ENCODE measurements at regions not wholly inside any gene's neighbourhood (a gene's known extent, or its start where the extent isn't known, plus 50 kb on each side); places are given as distances from the start of the nearest gene placed in this dataset.
"Not testable (repeated sequence)": the region's sequence is repeated elsewhere in the genome, so short reads cannot be mapped to it uniquely, and the experiment has no call there.

DNA sequence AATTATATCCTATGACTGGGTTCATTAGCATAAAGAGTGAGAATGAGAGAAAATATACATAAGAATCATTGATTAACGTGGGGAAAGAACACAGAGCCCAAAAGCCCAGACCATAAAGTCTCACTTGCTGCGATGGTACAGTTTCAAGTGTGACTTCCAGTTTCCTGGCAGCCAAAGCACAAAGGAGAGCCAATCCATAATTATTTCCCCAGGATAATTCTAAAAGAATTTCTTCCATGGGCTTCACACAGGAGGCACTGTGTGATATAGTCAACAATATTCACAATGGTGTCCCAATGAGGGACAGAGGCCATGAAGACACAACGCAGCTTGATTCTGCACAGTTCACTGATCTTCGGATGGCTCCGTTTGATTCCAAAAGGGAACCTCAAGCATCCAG is 321.6 kb downstream of the PLPP3 start:
- DNase-seq: no peak

DNA sequence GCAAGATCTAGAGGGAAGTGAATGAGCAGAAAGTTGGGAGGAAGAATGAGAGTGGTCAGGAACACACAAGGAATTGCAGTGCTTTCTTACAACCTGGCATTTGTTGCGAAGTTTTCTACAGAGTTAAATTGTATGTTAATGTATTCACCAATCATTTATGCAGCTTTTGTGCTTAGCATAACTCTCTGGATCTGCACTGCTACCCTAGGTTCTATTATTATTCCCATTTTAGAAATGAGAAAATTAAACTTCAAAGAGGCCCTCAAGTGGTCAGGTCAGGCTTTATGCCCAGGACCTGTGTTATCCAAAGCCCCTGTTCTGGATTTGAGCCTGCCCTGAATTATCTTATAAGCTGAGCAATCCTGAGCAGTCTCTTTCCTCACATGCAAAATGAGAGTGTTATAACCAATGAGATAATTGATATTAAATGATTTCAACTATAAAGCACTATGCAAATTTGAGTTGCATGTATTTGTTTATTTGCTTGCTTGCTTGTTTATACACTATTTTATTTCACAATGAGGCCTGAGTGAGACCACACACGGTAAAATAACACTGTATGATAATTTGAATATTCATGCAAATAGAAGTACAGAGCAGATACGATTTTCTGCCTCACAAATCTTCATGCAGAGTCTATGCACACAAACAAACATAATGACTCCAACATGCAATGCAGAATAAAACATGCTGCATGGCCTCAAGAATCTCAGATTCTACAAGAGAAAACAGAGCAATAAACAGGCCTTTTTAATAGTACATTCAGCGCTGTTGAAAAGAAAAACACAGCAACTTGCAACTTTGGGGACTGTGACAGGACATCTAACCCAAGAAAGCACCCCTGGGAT is 323.0 kb downstream of the PLPP3 start:
- no peak for DNase-seq

DNA sequence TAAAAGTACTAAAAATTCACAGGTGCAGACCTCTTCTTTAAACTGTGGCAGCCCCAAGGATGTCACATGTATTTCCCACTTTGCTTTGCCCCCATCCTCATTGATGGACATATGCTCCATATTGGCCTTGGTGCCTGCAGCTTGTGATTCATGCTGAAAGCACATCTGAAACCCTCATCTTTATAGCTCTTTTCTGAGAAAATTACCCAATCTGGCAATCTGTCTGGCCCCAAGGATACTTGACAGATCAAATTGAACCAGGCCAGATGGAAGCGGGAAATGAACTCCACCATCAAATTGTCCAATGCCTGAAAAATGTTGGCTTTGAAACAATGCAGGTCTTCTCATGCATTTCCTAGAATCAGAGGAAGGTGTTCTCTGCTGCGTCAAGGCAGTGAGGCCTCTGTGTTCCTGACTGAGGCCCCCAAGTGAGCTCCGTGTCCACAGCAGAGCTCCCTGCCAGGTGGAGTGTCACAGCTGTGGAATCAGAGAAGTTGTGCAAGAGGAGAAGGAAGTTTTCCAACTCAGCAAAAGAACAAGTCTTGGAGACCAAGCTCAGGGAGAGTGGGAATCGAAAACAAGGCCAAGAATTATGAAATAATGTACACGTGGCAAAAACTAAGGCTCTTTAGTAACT is 323.7 kb downstream of the PLPP3 start:
- no peak for DNase-seq

DNA sequence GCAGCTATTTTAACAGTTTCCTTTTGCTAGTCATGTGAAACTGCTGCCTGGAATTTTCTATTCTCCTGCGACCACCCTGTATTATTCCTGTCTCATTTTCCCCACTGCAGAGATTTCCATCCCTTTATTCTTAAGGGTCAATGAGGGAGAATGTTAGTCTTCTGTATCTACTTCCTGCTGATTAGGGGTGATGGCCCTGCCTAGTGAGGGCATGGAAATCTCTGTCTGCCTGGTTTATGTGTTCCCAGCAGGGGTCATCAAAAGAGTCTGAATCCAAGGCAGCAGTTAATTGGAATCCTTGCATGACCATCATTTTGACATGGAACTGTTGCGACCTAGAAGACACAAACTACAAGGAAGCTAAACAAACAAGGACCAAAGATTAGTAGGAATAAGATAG is 325.2 kb downstream of the PLPP3 start:
- no peak for DNase-seq

DNA sequence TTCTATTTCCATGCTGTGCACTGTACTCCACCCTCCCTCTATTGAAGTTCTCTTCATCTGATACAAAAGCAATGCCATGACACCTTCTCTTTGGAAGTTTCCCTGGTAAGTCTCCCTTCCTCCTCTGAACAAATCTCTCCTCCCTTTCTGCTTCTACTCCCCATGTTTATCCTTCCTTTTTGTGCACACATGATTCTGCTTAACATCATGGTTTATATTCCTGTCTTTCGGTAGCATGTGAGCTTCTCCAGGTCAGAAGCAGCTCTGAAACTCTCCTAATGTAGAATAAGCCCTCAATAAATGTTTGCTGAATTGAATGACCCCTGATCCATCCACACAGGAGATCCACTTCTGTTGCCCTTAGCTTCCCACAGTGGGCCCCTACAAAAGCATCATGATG is 328.6 kb downstream of the PLPP3 start:
- no peak for DNase-seq

DNA sequence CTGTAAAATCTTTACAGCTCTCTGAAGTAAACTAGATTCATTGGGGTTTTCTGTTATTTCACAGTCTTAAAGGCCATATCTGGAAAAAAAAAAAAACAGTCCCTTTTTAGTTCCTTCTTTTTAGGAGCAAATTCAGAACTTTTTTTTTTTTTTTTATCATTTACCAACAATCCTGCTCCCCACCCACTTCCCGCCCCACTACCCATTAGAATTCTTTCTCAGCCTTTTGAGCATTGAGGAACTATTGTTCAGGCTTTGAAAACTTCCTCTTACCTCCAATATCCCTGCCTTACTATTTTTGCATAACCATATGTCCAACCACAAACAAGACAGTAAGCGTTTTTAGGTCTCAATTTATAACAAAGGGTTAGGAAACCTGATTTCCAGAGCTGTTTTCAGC is 330.1 kb downstream of the PLPP3 start:
- DNase-seq: no peak

DNA sequence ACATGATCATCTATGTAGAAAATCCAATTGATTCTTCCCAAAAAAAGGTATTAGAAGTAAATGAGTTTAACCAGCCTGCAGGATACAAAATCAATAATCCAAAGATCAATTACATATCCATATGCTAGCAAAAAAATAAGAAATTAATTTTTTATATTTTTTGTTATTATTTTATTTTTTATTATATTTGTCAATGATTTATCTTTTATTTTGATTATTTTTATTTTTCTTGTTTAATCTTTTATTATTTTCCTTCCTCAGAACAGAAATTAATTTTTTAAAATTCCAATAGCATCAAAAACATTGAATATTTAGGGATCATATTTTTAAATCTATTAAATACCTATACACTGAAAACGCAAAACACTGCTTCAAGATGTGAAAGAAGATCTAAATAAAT is 331.2 kb downstream of the PLPP3 start:
- no peak for DNase-seq

DNA sequence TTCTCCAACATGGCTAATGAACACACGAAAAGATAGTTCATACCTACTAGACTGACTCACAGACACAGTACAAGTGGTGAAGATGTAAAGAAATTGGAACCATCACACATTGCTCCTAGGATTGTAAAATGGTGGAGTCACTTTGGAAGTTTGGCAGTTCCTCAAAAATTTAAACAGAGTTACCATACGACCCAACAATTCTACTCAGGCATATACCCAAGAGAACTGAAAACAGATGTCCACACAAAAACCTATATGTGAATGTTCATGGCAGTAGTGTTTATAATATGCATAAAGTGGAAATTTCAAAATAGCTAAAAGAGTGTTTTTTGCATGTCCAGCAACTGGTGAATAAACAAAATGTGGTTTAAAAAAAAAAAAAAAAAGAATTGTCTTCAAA is 332.6 kb downstream of the PLPP3 start:
- not testable (repeated sequence) for DNase-seq

DNA sequence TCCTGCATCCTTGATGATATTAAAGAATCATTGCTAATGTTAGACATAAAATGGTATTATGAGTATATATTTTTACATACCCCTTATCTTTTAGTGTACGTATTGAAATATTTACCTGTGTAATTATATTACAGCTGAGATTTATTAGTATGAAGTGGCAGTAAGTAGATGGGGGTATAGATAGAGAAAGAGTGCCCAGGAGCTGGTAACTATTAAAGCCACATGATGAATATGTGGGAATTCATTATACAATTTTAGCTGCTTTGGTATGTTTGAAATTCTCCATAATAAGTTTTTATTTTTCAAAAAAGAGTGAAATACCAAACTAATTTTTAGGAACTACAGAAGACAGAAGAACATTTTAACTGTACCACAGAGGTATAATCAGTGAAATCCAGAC is 339.0 kb downstream of the PLPP3 start:
- no peak for DNase-seq

DNA sequence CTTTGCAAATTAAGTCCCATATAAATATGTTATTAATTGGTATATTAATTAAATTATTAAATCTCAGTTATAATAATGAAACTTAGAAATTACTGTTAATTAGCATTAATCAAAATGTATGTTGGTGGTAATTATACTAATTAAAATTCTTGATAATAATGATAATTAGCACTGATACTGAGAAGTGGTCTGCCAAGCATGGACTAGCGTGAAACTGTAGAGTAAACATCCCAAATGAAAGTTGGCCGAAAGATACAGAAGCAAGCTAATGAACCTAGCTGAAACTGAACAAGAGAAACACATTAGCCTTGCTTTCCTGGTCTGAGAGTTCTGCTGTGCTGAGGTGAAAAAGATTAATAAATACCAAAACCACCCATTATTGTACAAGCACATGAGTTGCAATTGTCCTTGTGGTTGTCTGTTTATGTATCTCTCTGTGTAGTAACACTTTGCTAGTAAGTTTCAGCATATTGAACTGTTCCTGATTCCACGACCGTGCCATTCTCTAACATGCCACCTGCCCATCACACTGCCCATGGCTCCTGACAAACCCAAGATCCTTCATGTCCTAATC is 341.8 kb downstream of the PLPP3 start:
- no peak for DNase-seq

DNA sequence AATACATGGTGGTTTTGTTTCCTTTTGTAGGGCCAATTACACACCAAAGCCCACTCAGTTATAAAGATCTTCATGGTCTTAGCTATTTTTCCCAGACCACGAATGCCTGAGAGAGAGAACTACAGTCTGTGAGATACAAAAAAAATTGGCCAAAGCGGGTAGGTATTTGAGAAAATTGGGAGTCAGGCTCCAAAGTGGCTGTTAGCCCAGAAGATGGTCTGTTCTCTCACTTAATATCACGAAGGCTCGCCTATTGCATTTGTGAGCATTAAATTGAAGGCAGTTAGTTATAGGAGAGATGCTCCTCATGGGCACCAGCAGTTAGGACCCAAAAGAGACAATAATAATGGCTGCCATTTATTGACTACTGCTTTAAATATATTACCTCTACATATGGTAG is 342.7 kb downstream of the PLPP3 start:
- DNase-seq: no peak

DNA sequence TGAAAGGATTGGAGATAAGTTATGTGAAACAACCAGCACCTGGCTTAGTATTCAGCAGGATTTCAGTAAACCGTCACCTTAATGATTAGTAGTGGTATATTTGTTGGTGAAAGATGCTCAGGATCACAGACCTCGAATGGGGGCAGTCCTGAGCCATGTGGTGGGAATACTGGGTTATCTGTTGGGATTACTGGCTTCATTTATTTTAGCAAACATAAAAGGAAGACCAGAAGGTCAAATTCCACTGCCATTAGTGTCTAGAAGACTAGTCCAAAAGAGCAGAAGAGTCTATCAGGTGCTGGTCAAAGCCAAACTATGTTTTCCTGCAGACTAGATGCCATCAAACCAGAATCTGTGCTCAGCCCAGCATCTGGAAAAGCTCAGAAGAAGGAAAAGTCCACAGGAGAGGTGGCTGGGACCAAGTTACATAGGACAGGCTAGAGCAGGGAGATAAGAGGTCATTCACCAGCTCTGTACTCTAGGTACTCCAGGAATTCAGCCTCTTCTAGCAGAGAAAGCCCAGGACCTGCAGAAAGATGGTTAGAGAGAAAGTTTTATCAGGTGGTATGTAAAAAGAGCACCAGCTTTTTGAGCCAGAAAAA is 343.4 kb downstream of the PLPP3 start:
- DNase-seq: no peak

DNA sequence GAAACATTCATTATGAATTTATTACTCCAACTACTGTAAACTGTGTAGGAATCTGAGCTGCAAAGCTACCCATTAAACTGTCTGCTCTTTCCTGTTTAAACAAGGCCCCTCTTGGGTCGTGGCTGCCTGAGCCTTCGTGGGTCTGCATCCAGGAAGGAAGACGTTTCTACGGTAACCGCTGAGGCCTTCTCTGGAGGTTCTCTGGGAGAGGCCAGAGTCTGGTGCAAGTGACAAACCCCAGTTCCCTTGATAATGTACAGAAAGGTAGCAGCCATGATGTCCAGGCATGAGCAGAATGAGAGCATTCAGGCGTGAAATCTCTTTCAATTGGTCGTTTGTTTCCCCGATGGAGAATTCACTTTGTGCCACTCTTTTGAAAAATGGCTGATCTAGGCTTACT is 350.2 kb downstream of the PLPP3 start:
- DNase-seq: no peak

DNA sequence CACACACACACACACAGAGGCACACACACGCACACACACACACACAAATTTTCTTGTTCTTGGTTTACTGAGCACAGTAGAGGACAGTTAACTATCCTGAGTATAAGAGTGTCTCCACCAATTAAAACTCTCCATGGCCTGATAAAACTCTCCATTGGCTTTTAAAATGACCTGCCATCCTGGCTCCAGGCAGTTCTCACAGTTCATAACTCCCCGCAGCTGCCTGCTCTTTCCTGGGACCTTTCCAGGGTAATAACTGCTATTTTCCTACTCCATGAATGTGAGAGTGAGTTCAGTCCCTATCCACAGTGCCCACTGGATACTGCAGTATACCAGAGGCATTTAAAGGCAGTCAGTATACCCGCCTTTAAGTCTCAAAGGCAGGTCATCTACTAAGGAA is 351.5 kb downstream of the PLPP3 start:
- no peak for DNase-seq

DNA sequence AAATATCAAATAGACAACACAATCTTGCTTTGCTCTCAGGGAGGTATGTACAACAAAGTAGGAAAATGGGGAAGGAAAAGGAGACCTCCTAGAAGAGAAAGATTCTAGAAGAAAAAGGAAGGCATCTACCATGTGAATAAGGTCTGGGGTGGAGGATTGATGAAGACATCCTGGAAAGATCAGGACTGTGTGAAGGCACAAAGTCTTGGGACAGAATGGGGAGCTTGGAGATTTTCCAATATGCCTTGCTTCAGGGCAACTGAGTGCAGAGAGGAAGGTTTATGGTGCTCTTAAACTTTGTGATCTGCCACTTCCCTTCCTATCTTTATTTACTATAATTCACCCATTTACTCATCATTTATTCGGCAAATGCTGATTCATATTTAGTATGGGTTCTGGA is 352.0 kb downstream of the PLPP3 start:
- no peak for DNase-seq

DNA sequence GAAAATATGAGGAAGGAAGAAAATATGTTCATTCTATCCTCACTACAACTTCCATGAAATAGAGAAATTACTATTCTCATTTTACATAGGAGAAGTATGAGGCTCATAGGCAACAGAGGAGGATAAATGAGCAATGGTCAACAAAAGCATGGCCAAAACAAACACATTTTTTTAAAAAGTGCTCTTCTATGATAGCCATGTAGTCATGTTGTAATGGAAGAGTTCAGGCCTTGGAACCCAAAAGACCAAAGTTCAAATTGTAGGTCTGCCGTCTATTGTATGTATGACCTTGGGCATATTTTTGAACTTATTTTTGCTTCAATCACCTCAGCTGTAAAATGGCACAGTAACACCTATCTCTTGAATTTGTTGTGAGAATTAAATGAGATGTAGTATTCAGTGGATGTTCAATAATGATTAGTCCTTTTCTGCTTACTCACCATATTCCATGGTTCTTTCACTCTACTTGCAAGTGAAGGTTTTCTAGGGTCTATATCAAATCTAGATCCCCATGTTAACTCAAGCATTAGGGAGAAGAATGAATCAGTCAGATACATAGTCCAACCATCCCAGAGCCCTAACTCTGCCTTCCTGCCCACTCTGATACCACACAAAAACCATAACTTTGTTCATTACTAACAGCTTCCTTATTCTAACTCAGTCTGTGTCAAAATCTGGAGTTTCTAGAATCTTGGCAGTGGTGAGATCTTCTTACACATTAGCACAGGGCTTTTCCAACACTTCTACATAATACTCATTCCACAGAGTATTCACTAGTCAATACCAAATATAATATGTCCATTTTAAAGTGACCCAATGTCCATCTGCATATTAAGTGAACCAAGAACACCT is 353.2 kb downstream of the PLPP3 start:
- no peak for DNase-seq

DNA sequence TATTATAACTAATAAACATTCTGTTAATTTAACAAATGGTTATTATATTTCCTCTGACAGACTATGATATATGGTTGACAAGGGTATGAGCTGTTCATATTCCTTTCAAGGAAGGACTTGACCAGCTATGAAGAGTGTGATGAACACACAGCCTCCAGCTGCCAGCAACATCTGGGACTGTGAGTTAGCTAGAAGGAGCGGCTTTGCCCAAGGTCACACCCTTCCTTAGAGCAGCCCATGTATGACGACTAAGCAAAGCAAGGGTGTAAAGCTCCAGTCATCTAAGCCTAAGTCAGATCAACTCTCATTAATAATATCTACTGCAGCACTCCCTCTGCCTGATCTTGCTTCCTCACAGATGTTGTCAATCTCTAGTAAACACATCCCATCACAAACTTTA is 355.4 kb downstream of the PLPP3 start:
- no peak for DNase-seq

DNA sequence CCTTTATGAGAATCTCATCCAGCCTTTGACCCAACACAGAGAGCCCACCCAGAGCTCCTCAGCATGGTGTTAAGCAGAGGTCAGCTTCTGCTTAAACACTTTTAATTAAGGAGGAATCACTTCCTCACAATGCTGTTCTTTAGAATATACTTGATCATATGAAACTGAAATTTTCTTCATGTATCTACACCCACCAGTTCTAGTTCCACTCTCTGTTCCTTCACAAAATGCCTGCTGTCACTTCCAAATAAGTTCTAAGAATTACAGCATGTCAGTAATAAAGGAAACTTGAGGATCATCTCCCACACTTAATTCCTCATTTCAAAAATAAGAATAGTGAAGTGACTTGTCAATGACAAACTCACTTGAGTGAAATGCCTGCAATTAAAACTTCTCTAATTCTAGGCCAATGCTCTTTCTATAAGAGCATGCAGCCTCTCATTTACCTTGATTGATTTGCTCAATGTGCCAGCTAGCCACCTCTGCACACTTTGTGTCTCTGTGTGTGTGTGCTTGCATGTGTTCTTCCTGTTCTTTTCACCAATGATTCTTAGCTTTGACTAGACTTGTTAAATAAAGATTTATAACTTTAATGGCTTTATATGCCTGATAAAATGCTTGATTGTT is 356.3 kb downstream of the PLPP3 start:
- no peak for DNase-seq

DNA sequence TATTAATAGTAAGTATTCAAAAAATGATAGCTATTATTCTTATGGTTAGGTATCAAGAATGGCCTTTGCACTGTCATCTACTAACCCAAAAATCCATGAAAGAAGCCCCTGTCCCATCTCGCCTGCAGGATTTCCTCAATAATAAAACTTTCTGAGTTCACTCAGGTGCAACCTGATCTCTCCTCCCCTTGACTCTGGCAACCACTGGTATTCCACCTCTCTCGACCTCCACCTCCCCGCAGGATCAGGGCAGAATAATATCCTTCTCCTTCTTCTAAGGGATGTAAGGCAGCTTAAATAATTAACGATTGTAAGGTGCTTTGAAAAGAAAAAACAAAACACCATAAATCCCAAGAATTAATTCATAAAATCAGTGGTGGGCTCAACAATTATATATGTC is 359.3 kb downstream of the PLPP3 start:
- no peak for DNase-seq

DNA sequence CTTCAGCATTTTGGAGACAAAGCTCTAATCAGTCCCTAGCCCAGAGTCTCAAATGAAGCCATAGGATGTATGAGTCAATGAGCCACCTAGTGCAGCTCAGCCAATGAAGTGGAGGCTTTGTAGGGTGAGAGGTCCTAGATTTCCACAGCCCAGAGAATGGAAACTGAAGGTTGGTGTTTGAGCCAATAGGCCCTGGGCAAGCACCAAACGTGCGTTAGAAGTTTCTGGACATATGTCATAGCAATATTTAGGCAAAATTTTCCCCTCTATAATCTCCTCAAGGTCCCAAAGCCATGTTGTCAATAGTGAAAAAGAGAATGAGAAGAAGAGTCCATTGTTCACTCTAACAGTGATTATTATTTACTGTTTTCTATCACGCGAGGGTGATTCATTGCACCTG is 361.3 kb downstream of the PLPP3 start:
- no peak for DNase-seq

DNA sequence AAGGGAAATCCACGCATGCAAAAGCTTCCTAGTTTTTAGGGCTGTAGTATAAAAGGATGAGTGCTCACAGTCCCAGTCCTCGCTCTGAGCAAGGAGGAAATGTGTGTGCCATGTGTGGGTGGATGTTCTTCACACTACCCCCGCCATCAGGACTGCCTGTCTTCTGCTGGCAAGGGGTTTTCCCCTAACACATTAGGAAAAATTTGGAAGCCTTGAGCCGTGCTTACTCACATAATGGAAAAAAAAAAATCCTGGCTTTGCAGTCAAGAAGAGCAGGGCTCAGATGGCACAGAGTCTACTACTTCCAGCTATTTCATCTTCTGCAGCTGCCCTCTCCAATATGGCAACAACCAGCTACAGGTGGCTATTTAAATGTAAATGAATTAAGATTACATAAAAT is 363.1 kb downstream of the PLPP3 start:
- DNase-seq: no peak

DNA sequence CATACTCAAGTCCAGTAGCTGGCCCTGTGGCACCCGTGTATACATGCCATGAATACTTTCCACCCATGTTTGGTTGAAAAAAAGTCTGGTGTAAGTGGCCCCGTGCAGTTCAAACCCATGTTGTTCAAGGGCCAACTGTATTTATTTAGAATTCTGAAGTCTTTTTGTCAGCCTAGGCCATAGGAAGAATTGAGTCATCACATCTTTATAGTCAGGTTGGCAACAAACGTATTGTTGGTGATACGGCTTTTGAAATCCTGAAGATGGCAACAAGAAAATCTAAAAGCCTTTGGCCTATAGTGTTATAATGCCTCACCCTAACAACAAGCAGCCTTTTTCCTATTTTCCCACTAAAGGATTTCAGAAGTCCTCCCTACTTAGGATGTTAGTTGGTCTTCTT is 363.6 kb downstream of the PLPP3 start:
- no peak for DNase-seq

DNA sequence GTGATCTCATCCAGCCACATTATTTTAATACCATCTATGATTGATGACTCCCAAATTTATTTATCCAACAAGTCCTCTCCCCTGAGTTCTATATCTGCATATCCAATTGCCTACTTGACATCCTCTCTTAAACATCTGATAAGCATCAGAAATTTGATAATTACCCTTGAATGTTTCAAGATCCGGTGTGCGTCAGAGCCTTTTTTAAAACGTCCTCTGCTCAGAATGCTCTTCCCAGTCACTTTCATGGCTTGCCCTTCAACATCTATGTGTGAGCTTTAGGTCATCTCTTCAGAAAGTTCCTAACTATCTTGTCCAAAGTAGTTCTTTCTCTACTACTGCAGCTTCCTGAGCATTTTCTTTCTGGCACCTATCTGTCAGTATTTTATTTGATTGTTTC is 364.3 kb downstream of the PLPP3 start:
- no peak for DNase-seq
